GM10266 (cell line): ENCODE measurements at regions not wholly inside any gene's neighbourhood (a gene's known extent, or its start where the extent isn't known, plus 50 kb on each side); places are given as distances from the start of the nearest gene placed in this dataset.

Experiments
- DNase-seq: peaks from one replicate; pipeline ENCODE4 v3.0.0; 2012; ENCODE audit errors: extremely low spot score
- CTCF ChIP-seq: IDR thresholded peaks from 2 replicates; pipeline ENCODE4 v1.5.1; 2012; ENCODE audit warnings: mild to moderate bottlenecking, low read depth; ENCODE audit not compliant: control insufficient read depth, insufficient read depth; ENCODE audit errors: missing control alignments

- no peak for DNase-seq
- no peak for TF ChIP-seq CTCF
These were observed 175.8 kb upstream of the LYZL1 start for GRCh38 chr10:29112827-29113615.

GRCh38 chr10:29113616-29113945 is 175.3 kb upstream of the LYZL1 start:
- no peak for DNase-seq
- no peak for TF ChIP-seq CTCF

- no peak for DNase-seq
- no peak for TF ChIP-seq CTCF
These were observed 174.7 kb upstream of the LYZL1 start for GRCh38 chr10:29114141-29114540.

- TF ChIP-seq CTCF: no peak
- no peak for DNase-seq
These were observed 171.1 kb upstream of the LYZL1 start for GRCh38 chr10:29117781-29118180.

- DNase-seq: no peak
- peak; percentile 4 for TF ChIP-seq CTCF
These were observed 169.5 kb upstream of the LYZL1 start for GRCh38 chr10:29119374-29119773.

GRCh38 chr10:29120216-29120615 is 168.7 kb upstream of the LYZL1 start:
- no peak for DNase-seq
- TF ChIP-seq CTCF: no peak

GRCh38 chr10:29124864-29125263 is 164.0 kb upstream of the LYZL1 start:
- no peak for DNase-seq
- no peak for TF ChIP-seq CTCF
